HG02870 (cell line): ENCODE measurements at regions not wholly inside any gene's neighbourhood (a gene's known extent, or its start where the extent isn't known, plus 50 kb on each side); places are given as distances from the start of the nearest gene placed in this dataset.

Source experiments
- ATAC-seq: cut with Tn5 transposase; IDR thresholded peaks from one replicate; pipeline ENCODE4 v1.9.1; 2021; ENCODE audit warnings: mild to moderate bottlenecking, moderate library complexity; ENCODE audit not compliant: unreplicated experiment

DNA sequence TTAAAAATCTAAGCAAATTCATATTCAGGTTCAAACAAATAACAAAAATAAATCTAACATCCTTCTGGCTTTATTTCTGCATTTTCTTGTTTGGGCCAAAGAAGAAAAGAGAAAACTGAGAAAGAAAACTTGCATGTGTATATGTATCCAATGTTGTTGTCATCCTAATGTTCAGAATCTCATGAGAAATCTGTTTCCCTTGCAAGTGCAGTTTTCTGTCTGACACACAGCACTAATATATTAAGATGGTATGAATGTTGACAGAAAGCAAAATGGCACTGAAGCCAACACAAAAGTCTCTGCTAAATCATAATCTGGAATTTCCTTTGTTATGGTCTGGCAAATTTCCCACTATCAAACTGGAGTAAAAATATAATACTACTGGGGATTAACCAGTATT lies 235.9 kb downstream of the HGF start:
- no peak for ATAC-seq

DNA sequence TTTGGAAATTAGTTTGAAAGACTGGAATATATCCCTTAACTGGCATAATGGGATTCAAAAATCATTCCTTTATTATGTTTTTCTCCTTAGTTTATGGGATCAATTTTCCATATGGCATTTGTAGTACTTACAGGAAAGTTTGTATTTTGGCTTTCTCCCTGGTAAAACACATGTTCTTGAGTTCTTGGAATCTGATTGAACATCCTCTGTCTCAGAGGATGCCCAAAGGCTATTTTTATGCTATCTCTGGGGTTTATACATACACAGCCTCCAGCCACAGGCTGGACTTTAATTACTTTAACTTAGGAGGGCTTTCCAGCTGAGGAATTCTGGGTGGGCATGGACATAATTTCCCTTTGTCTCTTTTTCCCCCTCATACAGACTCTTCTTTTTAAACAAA lies 236.4 kb downstream of the HGF start:
- no peak for ATAC-seq

DNA sequence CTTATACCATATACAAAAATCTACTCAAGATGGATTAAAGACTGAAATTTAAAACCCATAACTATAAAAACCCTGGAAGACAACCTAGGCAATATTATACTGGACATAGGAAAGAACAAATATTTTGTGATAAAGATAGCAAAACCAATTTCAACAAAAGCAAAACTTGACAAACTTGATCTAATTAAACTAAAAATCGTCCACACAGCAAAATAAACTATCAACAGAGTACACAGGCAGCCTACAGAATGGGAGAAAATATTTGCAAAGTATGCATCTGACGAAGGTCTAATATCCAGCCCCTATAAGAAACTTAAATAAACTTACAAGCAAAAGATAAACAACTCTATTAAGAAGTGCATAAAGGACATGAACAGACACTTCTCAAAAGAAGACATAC lies 240.1 kb downstream of the HGF start:
- ATAC-seq = no peak

DNA sequence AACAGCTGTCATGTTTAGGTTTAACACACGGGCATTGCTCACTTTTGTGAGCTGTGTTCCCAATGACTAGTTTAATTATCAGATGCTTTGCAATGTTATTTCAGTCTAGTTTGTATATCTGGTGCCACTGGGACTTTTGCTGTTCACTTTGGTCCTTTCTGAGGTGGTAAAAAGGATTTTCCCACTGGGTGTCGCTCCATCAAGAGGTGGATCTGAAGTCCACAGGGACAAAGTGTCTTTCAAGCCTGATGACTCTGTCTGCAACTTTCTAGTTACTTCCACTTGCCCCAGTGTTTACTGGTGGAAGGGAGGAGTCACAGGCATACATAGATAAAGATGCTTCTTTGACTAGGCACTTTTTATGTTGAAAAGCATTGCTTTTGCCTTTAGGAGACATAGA lies 242.2 kb downstream of the HGF start:
- ATAC-seq = no peak

DNA sequence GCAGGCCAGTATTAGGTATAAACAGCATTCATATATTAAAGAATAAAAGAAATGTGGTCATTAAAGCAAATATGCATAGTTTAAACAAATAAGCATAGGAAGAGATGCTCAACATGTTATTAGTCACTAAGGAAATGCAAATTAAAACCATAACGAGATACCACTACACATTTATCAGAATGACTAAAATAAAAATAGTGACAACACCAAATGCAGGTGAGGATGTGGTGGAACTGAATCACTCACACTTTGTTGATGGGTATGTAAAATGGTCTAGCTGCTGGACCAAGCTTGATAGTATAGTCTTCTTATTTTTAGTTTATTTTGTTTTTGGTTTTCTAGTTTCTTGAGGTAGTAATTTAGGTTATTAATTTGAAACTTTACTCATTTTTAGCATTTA lies 242.9 kb downstream of the HGF start:
- no peak for ATAC-seq

DNA sequence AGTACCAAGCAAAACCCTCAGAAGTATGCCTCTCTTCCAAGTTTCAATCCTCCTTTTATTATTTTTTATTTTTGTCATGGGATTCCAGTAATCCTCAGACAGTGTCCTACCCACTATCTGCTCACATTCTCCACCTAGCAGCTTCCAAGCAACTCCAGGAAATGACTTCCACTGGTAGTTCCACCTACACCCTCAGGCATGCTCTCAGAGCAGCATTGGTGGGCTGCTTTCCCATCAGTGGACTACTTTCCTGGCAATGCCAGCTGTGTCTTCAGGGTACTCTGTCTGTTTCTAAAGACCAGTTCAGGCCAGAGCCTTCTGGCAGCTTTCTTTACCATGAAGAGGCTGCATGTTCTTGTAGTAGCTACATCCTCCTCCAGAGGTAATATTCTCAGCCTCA lies 244.0 kb downstream of the HGF start:
- no peak for ATAC-seq

DNA sequence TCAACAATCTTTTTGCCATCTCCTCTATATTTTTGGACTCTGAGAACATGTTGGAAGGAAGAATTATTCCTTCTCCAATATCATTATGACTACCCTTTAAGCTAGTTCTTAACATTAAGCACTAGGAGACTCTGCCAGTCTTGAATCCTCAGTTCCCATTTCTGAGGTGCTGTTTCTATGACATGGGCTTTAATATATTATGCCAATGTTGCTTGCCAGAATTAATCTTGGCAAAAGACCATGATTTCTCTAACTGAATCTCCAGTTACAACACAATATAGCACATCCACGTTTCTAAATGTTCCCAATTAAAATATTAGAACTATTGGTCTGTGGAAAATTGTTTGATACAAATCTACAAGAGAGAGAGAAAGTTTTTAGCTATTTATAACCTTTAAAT lies 250.0 kb downstream of the HGF start:
- ATAC-seq = no peak

DNA sequence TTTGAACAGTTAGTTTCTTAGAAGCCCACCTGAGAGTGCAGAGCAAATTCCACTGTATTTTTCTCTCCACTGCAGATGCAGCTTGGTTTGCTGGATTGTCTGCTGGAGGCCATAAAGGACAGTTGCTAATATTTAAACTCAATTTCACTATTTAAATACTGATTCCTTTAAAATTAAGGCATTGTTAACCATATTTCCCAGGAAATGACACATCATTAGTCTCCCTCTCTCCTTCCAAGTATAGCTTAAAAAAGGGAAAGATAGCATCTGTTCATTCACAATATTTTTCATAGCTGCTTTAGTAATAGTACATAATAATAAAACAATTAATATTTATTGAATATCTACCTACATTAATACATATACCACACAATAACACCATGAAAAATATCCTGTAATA lies 252.9 kb downstream of the HGF start:
- ATAC-seq = no peak

DNA sequence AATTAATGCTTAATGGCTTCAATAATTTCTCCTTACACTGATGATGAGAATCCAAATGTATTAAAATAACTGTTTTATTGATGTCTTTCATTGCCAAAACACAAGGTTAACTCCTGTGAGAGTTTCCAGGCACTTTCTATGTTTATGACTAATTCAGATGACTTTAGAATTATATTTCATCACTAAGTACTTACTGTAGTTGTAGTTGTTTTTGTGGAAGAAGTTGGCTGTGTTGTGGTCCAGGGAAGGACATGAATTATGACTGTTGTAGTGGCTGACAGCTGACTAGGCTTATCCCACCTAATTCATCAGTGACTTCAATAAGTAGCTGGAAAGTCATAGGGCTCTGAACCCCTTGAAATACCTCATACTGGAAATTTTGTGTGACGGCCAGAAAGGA lies 254.8 kb downstream of the HGF start:
- no peak for ATAC-seq

DNA sequence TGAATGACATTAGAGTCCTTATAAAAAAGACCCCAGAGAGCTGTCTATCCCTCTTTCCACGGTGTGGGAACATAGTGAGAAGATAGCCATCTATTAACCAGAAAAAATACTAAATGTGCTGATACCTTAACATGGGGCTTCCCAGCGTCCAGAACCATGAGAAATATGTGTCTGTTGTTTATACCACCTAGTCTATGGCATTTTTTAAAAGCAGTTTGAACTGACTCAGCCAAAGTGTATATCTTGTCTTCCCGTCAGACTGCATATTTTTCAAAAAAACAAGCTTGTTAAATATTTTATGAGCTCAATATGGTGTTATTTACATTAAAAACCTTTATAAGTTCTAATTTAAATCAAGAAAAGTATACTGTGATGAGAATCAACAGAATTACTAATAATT lies 255.3 kb downstream of the HGF start:
- ATAC-seq = no peak

DNA sequence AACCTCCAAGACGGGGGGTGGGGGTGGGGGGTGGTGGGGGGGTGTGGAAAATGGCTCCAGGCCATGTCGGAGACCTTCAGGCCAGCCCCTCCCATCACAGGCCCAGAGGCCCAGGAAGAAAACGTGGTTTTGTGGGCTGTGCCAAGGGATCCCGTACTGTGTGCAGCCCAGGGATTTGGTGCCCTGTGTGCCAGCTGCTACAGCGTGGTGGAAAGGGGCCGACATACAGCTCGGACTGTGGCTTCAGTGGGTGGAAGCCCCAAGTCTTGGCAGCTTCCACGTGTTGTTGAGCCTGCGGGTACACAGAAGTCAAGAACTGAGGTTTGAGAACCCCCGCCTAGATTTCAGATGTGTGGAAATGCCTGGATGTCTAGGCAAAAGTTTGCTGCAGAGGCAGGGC lies 259.7 kb downstream of the HGF start:
- no peak for ATAC-seq

DNA sequence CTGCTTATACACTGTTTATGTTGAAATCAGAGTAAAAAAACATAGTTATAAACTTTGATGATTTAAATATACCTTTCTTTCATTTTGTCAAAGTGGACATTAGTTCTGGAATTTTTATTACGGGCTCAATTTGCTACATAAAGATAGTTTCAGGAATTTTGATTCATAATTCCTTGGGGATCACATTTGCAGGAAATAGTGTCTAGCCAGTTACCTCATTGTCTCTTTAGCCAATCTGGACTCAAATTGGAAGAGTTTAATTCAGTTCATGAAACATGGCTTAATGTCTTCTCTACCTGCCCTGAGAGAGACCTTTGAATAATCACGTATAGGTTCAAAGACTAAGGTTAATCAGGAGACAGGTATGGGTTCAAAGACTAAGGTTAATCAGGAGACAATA lies 262.6 kb downstream of the HGF start:
- no peak for ATAC-seq

DNA sequence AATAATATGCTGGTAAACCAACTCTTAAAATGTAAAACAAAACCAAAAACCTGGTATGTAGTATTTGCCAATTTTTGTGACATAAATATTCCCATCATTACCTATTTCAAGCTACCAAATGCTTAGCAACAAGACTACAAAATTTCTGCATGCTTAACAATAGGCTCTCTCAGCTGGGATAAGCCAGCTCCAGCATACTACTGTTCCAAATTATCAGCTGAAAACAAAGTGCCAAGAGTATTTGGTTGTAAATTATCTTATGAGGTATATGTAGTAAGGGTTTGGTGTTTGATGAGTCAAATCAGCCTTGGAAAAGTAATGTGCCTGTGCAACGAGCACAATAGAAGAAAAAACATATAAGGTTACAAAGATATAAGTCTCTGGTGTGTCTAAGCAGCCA lies 263.2 kb downstream of the HGF start:
- ATAC-seq = no peak

DNA sequence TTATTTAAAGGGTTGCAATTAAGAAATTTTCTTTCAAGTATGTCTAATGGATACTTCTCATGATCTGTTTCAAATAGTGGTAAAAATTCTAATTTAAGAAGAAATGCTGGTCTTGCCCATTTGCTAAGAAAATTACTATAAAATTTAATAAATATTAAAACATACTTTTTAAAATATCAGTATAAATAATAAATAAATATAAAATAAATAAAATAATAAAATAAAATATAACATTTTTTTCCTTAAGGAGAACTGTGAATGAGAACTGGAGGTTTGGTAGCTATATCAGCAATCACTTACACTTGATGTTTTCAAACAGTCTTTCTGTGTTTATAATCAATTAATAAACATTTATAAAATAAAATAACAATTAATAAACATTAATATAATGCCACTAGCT lies 266.1 kb downstream of the HGF start:
- ATAC-seq = no peak

DNA sequence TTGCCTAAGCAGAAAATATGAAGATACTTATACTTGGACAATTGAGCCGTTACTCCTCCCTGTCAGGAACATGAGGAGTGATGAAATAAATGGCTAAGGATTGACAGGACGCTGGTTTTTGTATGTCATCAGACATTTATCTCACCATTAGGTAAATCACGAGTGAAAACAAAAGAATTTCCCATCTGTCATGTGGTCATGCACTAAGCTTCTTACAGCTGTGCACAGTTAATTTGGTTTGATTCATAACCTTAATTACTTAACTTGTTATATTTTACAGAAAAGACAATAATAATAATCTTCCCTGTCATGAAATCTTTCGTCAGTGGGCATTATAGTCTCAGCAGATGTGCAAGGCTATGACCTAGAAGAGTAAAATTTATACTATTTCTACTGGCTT lies 266.5 kb downstream of the HGF start:
- no peak for ATAC-seq

DNA sequence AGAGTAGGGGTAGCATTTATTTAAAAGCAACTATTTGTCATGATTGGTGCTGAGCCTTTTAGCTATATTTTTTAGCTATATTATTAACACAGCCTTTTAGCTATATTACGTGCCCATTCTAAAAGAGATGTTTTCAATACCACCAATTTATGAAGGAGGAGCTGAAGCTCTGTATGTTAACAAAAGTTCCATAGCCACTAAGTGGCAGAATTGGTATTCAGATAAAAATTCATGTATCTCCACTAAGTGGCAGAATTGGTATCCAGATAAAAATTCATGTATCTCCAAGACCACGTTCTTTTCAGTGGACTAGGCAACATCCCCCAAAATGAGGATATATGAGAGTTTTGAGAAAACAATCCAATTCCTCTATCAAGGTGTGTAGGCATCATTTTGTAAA lies 268.6 kb downstream of the HGF start:
- no peak for ATAC-seq

DNA sequence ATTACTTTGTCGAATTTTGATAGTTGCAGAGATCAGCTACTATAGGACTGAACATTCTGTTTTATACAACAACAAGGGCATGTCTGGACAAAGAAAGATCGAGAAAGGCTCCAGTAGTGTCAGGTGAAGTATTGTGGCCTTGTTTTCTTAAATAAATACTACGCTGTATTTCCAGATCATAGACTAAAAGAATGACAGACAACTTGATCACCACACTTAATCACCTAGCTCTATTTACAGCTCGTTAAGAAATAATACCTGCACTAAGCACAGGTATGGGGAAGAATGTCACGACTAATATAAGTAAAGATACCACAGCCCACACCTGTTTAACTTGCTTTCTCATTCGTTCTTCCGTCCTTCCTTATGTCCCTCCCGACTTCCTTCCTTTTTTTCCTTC lies 269.2 kb downstream of the HGF start:
- ATAC-seq = no peak

DNA sequence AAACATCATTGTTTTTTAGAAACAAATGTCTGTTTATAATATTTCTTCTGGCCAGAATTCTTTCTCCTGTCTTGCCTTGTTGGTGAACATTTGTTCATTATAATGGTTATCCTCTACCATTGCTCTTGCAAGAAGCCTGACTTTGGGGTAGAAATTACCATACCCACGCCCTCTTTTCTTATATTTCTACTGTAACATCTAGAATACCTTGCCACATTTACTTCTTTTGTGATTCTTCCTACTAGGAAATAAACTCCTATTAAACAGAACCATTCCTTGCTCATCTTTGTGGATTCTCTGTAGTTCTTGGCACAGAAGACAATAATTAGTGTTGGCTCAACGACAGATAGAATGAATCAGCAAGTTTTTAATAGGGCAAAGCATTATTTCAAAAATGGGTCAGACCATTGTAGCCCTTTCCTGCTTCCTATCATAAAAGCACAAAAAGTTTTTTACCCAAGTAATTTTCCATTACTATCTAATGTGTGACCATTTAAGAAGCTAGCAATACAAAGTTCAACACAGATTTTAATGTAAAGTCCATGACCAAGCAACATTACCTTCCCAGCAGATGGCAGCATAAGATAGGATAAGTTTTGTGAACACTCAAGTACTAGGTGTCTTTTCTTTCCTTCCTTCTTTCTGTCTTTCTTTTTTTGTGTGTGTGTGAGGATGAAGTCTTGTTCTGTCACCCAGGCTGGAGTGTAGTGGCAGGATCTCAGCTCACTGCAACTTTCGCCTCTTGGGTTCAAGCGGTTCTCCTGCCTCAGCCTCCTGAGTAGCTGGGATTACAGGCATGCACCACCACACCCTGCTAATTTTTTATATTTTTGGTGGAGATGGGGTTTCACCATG lies 270.4 kb downstream of the HGF start:
- ATAC-seq = no peak

DNA sequence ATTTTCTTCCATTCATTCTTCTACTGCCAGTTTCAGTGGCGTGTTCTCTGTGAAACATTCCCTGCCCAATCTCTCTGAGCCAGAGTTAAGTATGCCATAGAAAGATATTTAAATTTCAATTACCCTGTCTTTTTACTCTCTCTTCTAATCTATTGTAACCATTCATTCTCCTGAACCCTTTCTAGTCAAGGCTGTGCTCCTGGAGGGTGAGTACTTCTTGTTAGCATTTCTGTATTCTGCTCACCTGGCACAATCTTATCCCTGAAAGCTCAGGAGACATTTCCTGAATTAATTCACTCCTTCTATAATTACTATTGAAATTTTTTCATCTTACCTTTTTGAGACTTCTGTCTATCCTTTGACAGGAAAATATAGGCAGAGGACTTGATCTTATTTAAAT lies 271.7 kb downstream of the HGF start:
- no peak for ATAC-seq

DNA sequence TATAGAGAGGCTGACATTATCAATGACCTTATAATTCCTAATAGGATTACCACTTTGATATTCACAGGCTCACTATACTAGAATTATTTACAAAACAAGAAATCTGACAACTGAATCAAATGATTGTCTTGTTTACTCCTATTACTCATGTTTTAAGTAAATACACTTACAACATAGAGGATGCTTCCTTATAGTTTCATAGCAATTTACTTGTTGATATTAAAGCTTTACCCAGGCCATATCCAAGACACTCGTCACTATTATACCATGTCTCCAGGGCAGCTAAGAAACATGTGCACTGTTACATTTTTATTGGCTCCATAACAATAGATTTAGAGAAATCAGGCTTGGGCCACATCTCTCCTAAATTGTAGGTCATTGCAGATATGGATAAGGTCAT lies 276.9 kb downstream of the HGF start:
- ATAC-seq = no peak

DNA sequence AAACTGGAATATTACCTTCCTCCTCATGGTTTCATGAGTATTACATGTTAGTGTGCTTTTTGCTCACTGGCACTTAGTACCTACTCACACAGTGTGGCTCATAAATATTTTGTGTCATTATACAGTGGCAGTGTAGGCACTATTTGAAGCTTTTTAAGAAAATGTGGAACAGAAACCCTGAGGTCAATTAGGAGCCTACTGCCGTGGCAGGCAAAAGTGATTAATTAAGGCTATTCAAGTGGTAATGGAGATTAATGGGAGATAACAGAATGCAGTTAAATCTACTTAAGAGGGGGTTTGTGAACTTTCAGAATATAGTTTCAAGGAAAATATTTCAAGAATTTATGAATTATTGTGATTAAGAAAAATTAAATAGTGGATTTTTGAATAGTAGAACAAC lies 277.6 kb downstream of the HGF start:
- no peak for ATAC-seq

DNA sequence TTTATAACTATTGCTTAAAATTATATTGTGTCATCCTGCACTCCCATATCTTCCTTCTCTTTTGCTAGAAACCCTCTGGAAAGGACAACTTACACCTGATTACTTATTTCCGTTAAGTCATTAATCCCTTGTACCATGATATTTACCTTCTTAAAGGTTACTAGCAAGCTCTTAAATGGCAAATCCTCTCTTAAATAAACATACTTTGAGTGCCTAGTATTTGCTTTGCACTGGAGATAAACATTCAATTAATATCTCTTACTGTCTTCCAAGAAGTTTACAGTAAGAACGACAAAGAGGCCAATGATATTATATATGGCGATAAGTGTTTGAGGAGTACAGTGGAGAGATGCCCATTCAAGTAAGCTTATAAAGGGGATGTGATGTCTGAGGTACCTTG lies 278.3 kb downstream of the HGF start:
- ATAC-seq = no peak

DNA sequence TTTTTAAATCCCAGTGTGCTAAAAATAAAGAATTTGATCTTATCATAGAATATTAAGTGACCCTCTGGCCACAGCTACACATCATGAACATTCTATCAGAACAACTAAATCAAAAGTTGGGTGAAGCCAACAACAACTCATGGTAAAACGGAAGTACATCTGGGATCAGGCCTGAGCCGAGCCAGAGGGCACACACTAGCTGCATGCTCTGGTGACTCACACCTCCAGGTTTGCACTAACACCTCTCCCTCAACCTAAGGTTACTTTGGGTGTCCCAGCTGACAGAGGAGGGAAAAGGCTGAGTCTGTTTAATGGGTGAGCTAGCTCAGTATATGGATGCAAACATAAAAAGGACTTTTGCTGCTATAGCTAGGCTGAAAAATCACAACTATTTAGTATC lies 281.6 kb downstream of the HGF start:
- no peak for ATAC-seq
